M059J (cell line): ENCODE measurements at regions not wholly inside any gene's neighbourhood (a gene's known extent, or its start where the extent isn't known, plus 50 kb on each side); places are given as distances from the start of the nearest gene placed in this dataset.

Experiments used
- DNase-seq: peaks from one replicate; pipeline ENCODE4 v3.0.0-alpha.2; 2012; ENCODE audit warnings: low read depth

DNA sequence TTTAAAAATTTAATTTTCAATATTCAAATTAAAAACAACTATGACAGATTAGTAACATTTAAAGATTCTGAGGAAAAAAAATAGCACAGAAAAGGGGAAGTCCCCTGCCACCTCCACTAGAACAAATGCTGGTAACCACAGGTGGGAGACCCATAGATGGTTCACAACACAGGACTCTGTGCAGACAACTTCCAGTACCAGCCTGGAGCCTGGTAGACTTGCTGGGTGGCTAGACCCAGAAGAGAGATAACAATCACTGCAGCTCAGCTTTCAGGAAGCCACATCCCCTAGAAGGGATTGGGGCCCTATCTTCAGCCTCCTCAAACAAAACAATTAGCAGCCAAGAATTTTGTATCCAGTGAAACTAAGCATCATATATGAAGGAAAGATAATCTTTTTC is 179.6 kb upstream of the RND3 start:
- peak; percentile 72 for DNase-seq

DNA sequence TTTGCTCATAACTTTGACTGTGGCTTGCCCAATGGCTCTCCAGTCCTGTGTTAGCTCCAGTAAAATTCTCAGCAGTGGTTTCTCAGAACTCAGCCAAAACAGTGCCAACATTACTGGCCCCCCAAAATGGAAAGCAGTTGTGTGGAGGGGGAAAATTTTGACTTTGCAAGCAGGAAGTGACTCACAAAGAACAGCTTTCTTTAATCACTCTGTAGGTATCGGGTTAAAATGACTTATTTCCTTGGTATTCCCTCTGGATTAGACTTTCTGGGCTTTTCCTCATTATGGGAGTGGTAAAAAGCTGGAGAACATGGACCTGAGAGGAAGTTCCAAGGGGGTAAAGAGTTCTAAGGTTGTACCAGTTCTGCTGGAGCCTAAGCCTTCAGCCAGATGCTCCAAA is 175.7 kb upstream of the RND3 start:
- peak; percentile 93 for DNase-seq

DNA sequence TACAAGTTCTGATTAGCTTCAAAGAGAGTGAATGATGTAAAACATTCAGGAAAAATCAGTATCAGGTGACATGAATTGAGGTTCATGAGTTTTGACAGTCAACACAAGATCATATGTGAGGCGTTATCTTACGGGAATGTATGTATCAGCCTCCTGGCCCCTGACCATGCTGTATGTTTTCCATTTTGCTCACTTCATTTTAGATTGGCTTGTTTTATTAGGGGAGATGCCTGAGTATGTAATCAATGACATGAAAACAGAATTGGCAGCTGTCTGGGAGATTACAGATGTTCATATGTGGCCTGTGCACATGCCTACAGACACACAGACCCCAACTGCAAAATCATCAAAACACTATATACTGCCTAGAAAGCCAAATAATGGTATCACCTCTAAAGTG is 168.5 kb upstream of the RND3 start:
- no peak for DNase-seq

DNA sequence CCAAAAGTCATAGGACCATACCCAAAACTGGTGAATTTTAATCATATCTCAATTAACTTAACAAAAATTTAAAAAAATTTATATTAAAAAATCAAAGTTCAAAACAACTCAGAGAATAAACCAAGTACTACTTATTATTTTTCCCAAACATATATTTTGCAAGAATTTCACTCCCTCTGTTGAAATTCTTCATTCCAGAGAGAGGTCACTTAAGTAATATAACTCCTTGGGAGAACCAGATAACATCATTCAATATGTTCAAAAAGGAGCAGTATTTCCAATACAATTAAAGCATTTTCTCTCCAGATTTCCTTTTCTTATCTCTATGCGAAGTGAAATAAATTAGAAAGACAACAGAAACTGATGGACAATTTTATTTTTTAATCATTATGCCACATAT is 165.9 kb upstream of the RND3 start:
- DNase-seq, result no peak

- no peak for DNase-seq
These were observed 160.5 kb upstream of the RND3 start for GRCh38 chr2:150647943-150648342.

DNA sequence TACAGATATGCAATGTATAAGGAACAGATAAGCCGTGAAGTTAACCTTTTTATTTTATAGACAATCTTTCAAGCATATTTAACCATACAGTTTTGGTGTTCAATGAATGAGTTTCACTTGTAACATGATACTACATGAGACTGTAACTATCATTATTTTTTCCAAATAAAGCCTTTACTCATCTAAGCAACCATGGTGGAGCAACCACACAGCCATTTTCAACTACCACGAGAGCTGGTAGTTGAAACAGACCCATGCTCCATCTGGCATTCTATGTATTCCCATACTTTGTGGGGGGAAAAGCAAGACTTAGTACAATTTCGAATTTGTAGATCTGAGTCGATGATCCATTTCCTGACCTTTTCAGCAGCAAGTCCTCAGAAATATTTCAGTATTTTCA is 159.3 kb upstream of the RND3 start:
- peak; percentile 51 for DNase-seq

DNA sequence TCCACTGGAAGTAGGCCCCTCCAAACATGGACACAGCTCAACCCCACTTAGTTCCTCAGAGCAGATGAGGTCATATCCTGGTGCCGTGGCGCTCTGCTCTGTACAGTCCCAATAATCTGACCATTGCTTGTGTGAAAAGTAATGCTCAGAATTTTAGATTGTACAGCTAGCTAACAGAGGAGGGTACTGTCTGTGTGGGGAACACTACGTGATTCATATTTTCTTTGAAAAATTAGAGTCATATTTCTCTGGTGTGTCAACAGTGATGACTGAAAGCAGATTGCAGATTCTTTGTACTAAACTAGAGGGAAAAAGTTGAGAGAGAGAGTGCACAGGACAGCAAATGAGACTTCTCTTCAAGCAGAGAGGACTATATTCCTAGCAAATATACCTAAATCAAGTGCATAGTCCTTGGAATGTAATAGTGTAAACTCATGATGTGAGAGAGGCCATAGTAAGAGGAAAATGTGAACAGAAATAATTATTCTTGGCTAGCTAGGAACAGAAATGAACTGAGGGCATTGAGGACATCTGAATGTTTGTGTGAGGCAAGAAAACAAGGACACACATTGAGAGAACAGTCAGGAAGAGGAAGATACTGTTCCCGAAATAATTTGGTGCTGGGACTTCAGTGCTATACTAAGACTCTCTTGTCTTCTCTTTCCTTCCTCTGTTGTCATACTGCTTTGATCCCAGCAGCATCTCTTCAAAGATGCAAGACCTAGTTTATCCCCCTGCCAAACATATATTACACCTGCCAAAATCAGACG is 157.0 kb upstream of the RND3 start:
- DNase-seq, result peak; percentile 62

- DNase-seq, result peak; percentile 78
These were observed 155.8 kb upstream of the RND3 start for GRCh38 chr2:150643114-150643725.

DNA sequence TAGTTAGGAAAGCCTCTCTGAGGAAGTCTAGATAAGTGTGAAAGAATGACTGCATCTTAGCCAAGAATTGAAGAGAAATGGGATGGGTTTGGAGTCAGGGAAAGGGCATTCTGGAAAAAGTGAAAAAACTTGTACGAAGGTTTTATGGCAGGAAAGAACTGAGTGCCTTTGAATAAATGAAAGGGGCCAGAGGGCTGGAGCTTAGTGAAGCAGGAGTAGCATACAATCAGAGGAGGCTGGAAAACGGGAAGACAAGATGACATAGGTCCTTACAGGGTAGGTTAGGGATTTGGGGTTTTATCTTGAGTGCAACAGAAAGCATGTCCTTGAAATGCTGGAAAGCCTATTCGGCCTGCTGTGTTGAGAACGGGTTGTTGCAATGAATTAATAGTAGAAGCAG is 152.6 kb upstream of the RND3 start:
- peak; percentile 44 for DNase-seq

DNA sequence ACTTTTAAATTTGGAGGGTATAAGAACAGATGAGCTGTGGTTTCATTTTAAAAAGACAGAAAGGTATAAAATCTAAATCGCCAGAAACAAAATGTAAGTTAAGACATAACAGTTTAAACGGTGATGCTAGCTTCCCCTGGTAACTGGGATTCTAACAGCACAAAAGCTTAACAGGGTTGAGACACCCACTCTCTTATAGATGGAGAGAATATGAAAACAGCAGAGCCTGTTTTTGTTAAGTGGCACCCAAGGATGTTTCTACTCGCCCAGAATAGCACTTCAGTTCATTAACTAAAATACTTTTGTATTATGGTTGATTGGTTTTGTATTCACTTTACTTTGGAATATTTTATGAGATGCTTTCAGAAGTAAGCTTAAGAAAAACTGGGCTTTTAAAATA is 151.9 kb upstream of the RND3 start:
- no peak for DNase-seq

GRCh38 chr2:150631236-150631821 is 143.9 kb upstream of the RND3 start:
- DNase-seq, result no peak

DNA sequence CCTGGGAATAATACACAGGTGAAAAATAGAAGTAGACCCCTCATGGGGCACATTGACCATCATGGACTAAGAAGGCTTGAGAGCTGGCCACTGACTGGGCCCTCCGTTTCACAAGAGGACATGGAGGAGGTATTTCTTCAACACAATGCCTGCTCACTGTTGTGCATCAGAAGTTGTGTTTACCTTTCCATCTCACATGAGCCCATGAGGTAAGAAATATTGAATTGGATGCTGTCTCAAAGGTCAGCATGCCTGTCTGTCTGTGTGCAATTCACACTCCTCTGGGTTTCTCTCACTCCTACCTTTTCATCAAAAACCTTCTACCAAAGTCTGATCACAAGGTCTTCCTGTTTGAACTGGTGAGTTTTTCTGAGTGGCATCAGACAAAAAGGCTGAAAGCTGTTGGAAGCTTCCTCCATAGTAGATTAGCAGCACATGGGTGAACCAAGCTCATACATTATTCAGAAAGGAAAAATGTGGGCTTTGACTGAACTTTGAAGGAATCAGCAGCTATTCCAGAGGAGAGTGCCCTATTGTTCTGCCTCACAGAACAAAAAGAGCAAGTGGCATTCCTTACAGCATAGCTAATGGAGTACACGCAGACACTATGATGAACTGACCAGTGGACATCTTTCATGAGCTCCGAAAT is 143.2 kb upstream of the RND3 start:
- no peak for DNase-seq

DNA sequence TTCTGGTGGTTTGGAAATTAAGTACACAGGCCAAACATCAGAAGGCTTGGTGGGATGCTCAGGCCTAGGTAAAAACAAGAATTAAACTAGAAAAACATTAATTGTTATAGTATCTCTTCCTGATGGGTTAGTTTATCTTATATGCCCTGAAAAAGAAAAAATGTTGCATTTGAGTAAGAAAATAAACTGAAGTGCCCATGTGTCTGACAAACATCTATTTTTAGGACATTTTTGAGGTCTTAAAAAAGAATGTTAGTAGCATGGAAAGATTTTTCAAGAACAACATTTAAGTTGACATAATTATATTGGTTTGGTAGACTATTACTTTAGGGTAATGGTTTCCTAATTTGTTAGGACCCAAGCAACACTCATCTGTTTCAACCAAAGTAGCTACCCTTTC is 140.1 kb upstream of the RND3 start:
- no peak for DNase-seq

DNA sequence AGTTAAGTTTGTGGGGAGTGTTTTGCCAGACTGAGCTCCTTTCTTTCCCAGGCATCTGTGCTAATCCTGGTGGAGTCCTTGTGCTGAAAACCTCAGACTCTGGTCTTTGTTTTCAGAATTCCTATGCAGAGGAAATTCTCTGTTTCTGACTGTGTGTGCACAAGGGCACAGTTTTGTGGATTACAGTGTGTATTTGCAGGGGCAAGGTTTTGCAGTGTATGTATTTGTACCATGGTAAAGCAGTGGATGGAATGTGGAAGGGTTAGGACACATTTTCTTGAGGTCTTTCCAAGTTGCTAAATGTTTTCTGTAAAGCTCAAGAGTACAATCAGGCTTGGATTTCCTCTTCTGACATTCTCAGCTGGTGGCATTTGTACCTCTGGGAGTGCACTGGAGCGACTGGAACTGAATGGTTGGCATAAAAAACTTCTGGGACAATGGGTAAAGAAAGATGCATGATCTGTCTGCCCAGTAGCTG is 139.5 kb upstream of the RND3 start:
- no peak for DNase-seq

GRCh38 chr2:150625741-150626140 is 138.3 kb upstream of the RND3 start:
- no peak for DNase-seq

DNA sequence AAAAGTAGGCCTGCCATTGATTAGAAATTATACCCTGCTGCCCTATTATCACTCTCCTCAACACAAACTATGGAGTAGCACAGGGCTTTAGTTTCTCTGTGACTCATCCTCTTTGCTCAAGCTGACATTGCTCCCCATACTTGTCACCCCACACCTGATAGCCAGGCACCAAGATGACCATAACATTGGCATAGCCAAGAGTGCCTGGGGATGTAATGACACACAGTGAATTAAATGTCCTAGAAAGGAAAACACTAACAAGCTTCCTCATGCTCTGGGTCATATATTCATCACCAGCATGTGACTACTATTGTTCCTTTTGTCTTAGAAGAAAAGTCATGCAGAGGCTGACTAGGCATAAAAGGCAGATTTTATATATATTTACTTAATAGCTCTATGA is 137.8 kb upstream of the RND3 start:
- DNase-seq, result peak; percentile 92

- DNase-seq, result peak; percentile 67
These were observed 136.5 kb upstream of the RND3 start for GRCh38 chr2:150624001-150624401.

DNA sequence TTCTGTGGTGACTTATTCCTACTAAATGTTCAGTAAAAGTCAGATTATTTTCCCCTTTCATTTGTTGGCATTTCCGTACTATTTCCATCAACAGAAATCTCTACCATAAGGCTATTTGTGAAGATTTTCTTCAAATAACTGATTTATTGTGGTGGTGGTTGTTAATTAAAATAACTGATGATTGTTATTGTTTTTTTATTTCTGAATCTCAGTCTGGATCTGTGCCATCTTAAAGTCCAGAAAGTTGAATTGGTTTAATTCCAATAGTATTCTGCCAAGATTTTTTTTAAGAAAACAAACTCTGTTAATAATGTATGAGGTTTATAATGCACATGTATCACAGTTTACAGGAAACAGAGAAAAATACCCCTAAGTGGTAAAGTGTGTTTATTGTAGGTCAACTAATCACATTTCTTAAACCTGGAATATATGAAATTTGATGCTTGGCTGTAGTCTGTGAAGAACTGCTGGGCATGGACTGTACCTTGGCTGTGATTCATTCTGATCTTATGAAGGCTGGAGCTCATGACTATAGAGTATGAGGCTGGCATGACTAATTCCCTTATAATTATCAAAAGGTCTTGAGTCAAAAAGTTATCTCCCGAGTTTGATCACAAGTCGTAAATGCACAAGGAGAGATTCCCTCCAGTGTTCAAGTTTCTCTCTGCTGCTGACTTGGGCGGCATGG is 134.2 kb upstream of the RND3 start:
- DNase-seq, result peak; percentile 96

GRCh38 chr2:150620855-150621254 is 133.4 kb upstream of the RND3 start:
- DNase-seq, result peak; percentile 60

- no peak for DNase-seq
These were observed 132.9 kb upstream of the RND3 start for GRCh38 chr2:150620416-150620815.

GRCh38 chr2:150619607-150620330 is 132.3 kb upstream of the RND3 start:
- peak; percentile 86 for DNase-seq
